CD8-positive, alpha-beta memory T cell (primary cell): ENCODE measurements at regions not wholly inside any gene's neighbourhood (a gene's known extent, or its start where the extent isn't known, plus 50 kb on each side); places are given as distances from the start of the nearest gene placed in this dataset.
"Not testable (repeated sequence)": the region's sequence is repeated elsewhere in the genome, so short reads cannot be mapped to it uniquely, and the experiment has no call there.

Source experiments
- CTCF ChIA-PET: fragments of 350-600 bp; sonication (Branson Sonifier 250); formaldehyde crosslinking; loops from one replicate; lab custom pipeline; 2021; ENCODE audit warnings: antibody characterized with exemption; lab: Charles Lee
- POLR2A ChIA-PET: fragments of 350-600 bp; sonication (Branson Sonifier 250); formaldehyde crosslinking; loops from one replicate; lab custom pipeline; 2021; ENCODE audit warnings: antibody characterized with exemption; lab: Charles Lee
- DNase-seq, 5 donors: peaks; one replicate each; pipeline versions ENCODE4 v3.0.0 to v3.0.0-alpha.2; 2020 to 2022; ENCODE audit warnings: mixed read lengths in 1 of 5
- H3K27ac ChIP-seq: one replicate; pipeline ENCODE4 v1.7.0; 2013; ENCODE audit warnings: low read depth, mild to moderate bottlenecking, low read length, moderate library complexity
- H3K27me3 ChIP-seq: 2 replicates; pipeline ENCODE4 v1.7.0; 2013; ENCODE audit warnings: low read length, mild to moderate bottlenecking; ENCODE audit not compliant: insufficient read depth, poor library complexity, severe bottlenecking
- H3K36me3 ChIP-seq: 2 replicates; pipeline ENCODE4 v1.7.0; 2013; ENCODE audit warnings: mild to moderate bottlenecking, low read length, moderate library complexity; ENCODE audit not compliant: insufficient read depth
- H3K4me1 ChIP-seq: 2 replicates; pipeline ENCODE4 v1.7.0; 2013; ENCODE audit warnings: mild to moderate bottlenecking, low read length, moderate library complexity; ENCODE audit not compliant: insufficient read depth
- H3K4me3 ChIP-seq: 2 replicates; pipeline ENCODE4 v1.7.0; 2013; ENCODE audit warnings: mild to moderate bottlenecking, low read length
- H3K9me3 ChIP-seq: 2 replicates; pipeline ENCODE4 v1.7.0; 2013; ENCODE audit warnings: mild to moderate bottlenecking, low read length
- H3K27ac Mint-ChIP-seq, 8 donors: one replicate each; pipeline ENCODE4 v1.8.0; 2020 to 2021; ENCODE audit warnings: mixed read lengths in 8 of 8, mild to moderate bottlenecking in 6 of 8, inconsistent platforms in 3 of 8, moderate library complexity in 3 of 8
- H3K27me3 Mint-ChIP-seq, 2 donors: one replicate each; pipeline ENCODE4 v1.8.0; 2020 to 2021; ENCODE audit warnings: mixed read lengths in 2 of 2, mild to moderate bottlenecking in 1 of 2, moderate library complexity in 1 of 2
- H3K36me3 Mint-ChIP-seq, 3 donors: one replicate each; pipeline ENCODE4 v1.8.0; 2020 to 2021; ENCODE audit warnings: mixed read lengths in 3 of 3, inconsistent platforms in 1 of 3, mild to moderate bottlenecking in 1 of 3
- H3K4me1 Mint-ChIP-seq, 3 donors: one replicate each; pipeline ENCODE4 v1.8.0; 2020 to 2021; ENCODE audit warnings: mixed read lengths in 3 of 3, inconsistent platforms in 1 of 3, mild to moderate bottlenecking in 1 of 3
- H3K4me3 Mint-ChIP-seq, 7 donors: one replicate each; pipeline ENCODE4 v1.8.0; 2020 to 2021; ENCODE audit warnings: mixed read lengths in 7 of 7, mild to moderate bottlenecking in 6 of 7, moderate library complexity in 4 of 7, inconsistent platforms in 2 of 7
- H3K9me3 Mint-ChIP-seq, 5 donors: one replicate each; pipeline ENCODE4 v1.8.0; 2020 to 2022; ENCODE audit warnings: mixed read lengths in 5 of 5, mild to moderate bottlenecking in 3 of 5, moderate library complexity in 2 of 5, inconsistent platforms in 1 of 5

- no peak overlapping the region for H3K27ac Mint-ChIP-seq
- Histone ChIP-seq H3K4me3 (no peak overlapping the region), H3K27ac (no peak overlapping the region), H3K4me1 (no peaks in the 10 kb centered on the region), H3K9me3 (no peaks in the 10 kb centered on the region), H3K27me3 (peaks cover 4% of the 10 kb centered on the region), H3K36me3 (no peaks in the 10 kb centered on the region)
- ChIA-PET POLR2A (no interaction called here), CTCF (no interaction called here)
- no peaks in the 10 kb centered on the region for H3K9me3 Mint-ChIP-seq
- no peak for DNase-seq
- no peaks in the 10 kb centered on the region for H3K4me1 Mint-ChIP-seq
- H3K4me3 Mint-ChIP-seq, result no peak overlapping the region
- no peaks in the 10 kb centered on the region for H3K36me3 Mint-ChIP-seq
- peaks cover 13 to 22% of the 10 kb centered on the region in 2 donors for H3K27me3 Mint-ChIP-seq
These were observed 266.7 kb downstream of the SH3BP4 start for GRCh38 chr2:235218486-235218907.

GRCh38 chr2:235219048-235219447 is 267.2 kb downstream of the SH3BP4 start:
- no peaks in the 10 kb centered on the region for H3K4me1 ChIP-seq
- H3K36me3 ChIP-seq, result no peaks in the 10 kb centered on the region
- H3K36me3 Mint-ChIP-seq, result no peaks in the 10 kb centered on the region
- H3K27me3 ChIP-seq, result peaks cover 4% of the 10 kb centered on the region
- peaks cover 13 to 21% of the 10 kb centered on the region in 2 donors for H3K27me3 Mint-ChIP-seq
- H3K9me3 ChIP-seq, result no peaks in the 10 kb centered on the region
- H3K4me3 Mint-ChIP-seq, result no peak overlapping the region
- no peak overlapping the region for H3K27ac Mint-ChIP-seq
- H3K27ac ChIP-seq, result no peak overlapping the region
- H3K4me1 Mint-ChIP-seq, result no peaks in the 10 kb centered on the region
- no peak for DNase-seq
- no peaks in the 10 kb centered on the region for H3K9me3 Mint-ChIP-seq
- no peak overlapping the region for H3K4me3 ChIP-seq
- CTCF ChIA-PET, result no interaction called here
- POLR2A ChIA-PET, result no interaction called here

- no peak for DNase-seq
- Mint-ChIP-seq H3K27ac (no peak overlapping the region), H3K4me3 (no peak overlapping the region), H3K36me3 (no peaks in the 10 kb centered on the region), H3K4me1 (no peaks in the 10 kb centered on the region), H3K9me3 (no peaks in the 10 kb centered on the region), H3K27me3 (peaks cover 5 to 18% of the 10 kb centered on the region in 2 donors)
- ChIA-PET CTCF (interaction anchor here (0.8 kb wide), 1 partner anchor 24 kb away, joined by 3 read pairs; no protein-coding TSS in a partner anchor), POLR2A (no interaction called here)
- peaks cover 2% of the 10 kb centered on the region for H3K27me3 ChIP-seq
- H3K36me3 ChIP-seq, result no peaks in the 10 kb centered on the region
- no peaks in the 10 kb centered on the region for H3K4me1 ChIP-seq
- H3K27ac ChIP-seq, result no peak overlapping the region
- H3K9me3 ChIP-seq, result no peaks in the 10 kb centered on the region
- no peak overlapping the region for H3K4me3 ChIP-seq
These were observed 268.5 kb downstream of the SH3BP4 start for GRCh38 chr2:235220331-235220730.

- Histone ChIP-seq H3K27ac (no peak overlapping the region), H3K4me3 (no peak overlapping the region), H3K36me3 (no peaks in the 10 kb centered on the region), H3K27me3 (no peaks in the 10 kb centered on the region), H3K4me1 (no peaks in the 10 kb centered on the region), H3K9me3 (no peaks in the 10 kb centered on the region)
- Mint-ChIP-seq H3K4me3 (no peak overlapping the region), H3K36me3 (no peaks in the 10 kb centered on the region), H3K27me3 (peaks cover 5 to 21% of the 10 kb centered on the region in 2 donors), H3K9me3 (peaks cover 0 to 2% (median 0%) of the 10 kb centered on the region in 5 donors), H3K27ac (no peak overlapping the region), H3K4me1 (no peaks in the 10 kb centered on the region)
- ChIA-PET CTCF (no interaction called here), POLR2A (no interaction called here)
- no peak for DNase-seq
These were observed 270.8 kb upstream of the AGAP1 start for GRCh38 chr2:235223011-235223410.

- POLR2A ChIA-PET, result no interaction called here
- no peaks in the 10 kb centered on the region for H3K27me3 ChIP-seq
- no peak overlapping the region for H3K27ac ChIP-seq
- no peaks in the 10 kb centered on the region for H3K4me1 ChIP-seq
- Mint-ChIP-seq H3K4me1 (no peaks in the 10 kb centered on the region), H3K27me3 (peaks cover 5 to 26% of the 10 kb centered on the region in 2 donors), H3K4me3 (no peak overlapping the region), H3K9me3 (peaks cover 0 to 2% (median 0%) of the 10 kb centered on the region in 5 donors), H3K27ac (no peak overlapping the region), H3K36me3 (no peaks in the 10 kb centered on the region)
- no peak overlapping the region for H3K4me3 ChIP-seq
- no peak for DNase-seq
- H3K9me3 ChIP-seq, result no peaks in the 10 kb centered on the region
- H3K36me3 ChIP-seq, result no peaks in the 10 kb centered on the region
- CTCF ChIA-PET, result no interaction called here
These were observed 269.4 kb upstream of the AGAP1 start for GRCh38 chr2:235224410-235224809.

GRCh38 chr2:235225261-235225660 is 268.6 kb upstream of the AGAP1 start:
- Mint-ChIP-seq H3K9me3 (peaks cover 0 to 2% (median 0%) of the 10 kb centered on the region in 5 donors), H3K4me3 (no peak overlapping the region), H3K27me3 (peaks cover 4 to 27% of the 10 kb centered on the region in 2 donors), H3K36me3 (no peaks in the 10 kb centered on the region), H3K4me1 (no peaks in the 10 kb centered on the region), H3K27ac (no peak overlapping the region)
- CTCF ChIA-PET, result no interaction called here
- no peak for DNase-seq
- Histone ChIP-seq H3K4me3 (no peak overlapping the region), H3K36me3 (no peaks in the 10 kb centered on the region), H3K27me3 (no peaks in the 10 kb centered on the region), H3K4me1 (no peaks in the 10 kb centered on the region), H3K9me3 (no peaks in the 10 kb centered on the region), H3K27ac (no peak overlapping the region)
- POLR2A ChIA-PET, result no interaction called here

GRCh38 chr2:235227590-235227989 is 266.3 kb upstream of the AGAP1 start:
- H3K27ac ChIP-seq, result no peak overlapping the region
- Mint-ChIP-seq H3K9me3 (peaks cover 0 to 2% (median 0%) of the 10 kb centered on the region in 5 donors), H3K36me3 (no peaks in the 10 kb centered on the region), H3K4me1 (no peaks in the 10 kb centered on the region), H3K27ac (no peak overlapping the region), H3K27me3 (peaks cover 6 to 29% of the 10 kb centered on the region in 2 donors), H3K4me3 (no peak overlapping the region)
- H3K36me3 ChIP-seq, result no peaks in the 10 kb centered on the region
- no peaks in the 10 kb centered on the region for H3K27me3 ChIP-seq
- H3K9me3 ChIP-seq, result no peaks in the 10 kb centered on the region
- H3K4me1 ChIP-seq, result no peaks in the 10 kb centered on the region
- POLR2A ChIA-PET, result no interaction called here
- CTCF ChIA-PET, result no interaction called here
- no peak for DNase-seq
- no peak overlapping the region for H3K4me3 ChIP-seq

- H3K9me3 ChIP-seq, H3K4me1 ChIP-seq, H3K36me3 ChIP-seq, H3K27me3 ChIP-seq, H3K9me3 Mint-ChIP-seq, H3K27ac ChIP-seq, CTCF ChIA-PET, H3K4me3 Mint-ChIP-seq, H3K4me1 Mint-ChIP-seq, H3K36me3 Mint-ChIP-seq, POLR2A ChIA-PET, H3K27ac Mint-ChIP-seq, H3K4me3 ChIP-seq, DNase-seq: not testable (repeated sequence)
- peaks cover 9 to 31% of the 10 kb centered on the region in 2 donors for H3K27me3 Mint-ChIP-seq
These were observed 265.4 kb upstream of the AGAP1 start for GRCh38 chr2:235228422-235228821.

GRCh38 chr2:235229236-235229635 is 264.6 kb upstream of the AGAP1 start:
- H3K9me3 Mint-ChIP-seq, result peaks cover 0 to 2% (median 0%) of the 10 kb centered on the region in 5 donors
- Histone ChIP-seq H3K27ac (no peak overlapping the region), H3K9me3 (no peaks in the 10 kb centered on the region), H3K4me3 (no peak overlapping the region), H3K36me3 (no peaks in the 10 kb centered on the region), H3K27me3 (no peaks in the 10 kb centered on the region), H3K4me1 (no peaks in the 10 kb centered on the region)
- H3K27me3 Mint-ChIP-seq, result peaks cover 9 to 32% of the 10 kb centered on the region in 2 donors
- peak overlapping the region in 1 of 8 donors; percentile 80 for H3K27ac Mint-ChIP-seq
- H3K36me3 Mint-ChIP-seq, result no peaks in the 10 kb centered on the region
- H3K4me1 Mint-ChIP-seq, result no peaks in the 10 kb centered on the region
- no peak overlapping the region for H3K4me3 Mint-ChIP-seq
- CTCF ChIA-PET, result no interaction called here
- POLR2A ChIA-PET, result no interaction called here
- no peak for DNase-seq
